ENCODE measurements at regions not wholly inside any gene's neighbourhood (a gene's known extent, or its start where the extent isn't known, plus 50 kb on each side); places are given as distances from the start of the nearest gene placed in this dataset.

- H2AFZ ChIP-seq (replicated peaks; ENCODE audit: low read length, poor library complexity) = no peak overlapping the region
- TF ChIP-seq MAFK (IDR thresholded peaks at IDR 0.05; ENCODE audit: low read depth, low read length) (peak; percentile 61), FOS (IDR thresholded peaks at IDR 0.05; ENCODE audit: low read depth, low read length) (no peak)
- no peak overlapping the region for H3K9ac ChIP-seq (ENCODE audit: low read depth, low read length)
- dilution Hi-C loops (cut with HindIII; ENCODE audit: low sequenced_read_pairs, unreplicated experiment) (no loop called here), in situ Hi-C loops (cut with MboI; ENCODE audit: low sequenced_read_pairs) (no loop called here), intact Hi-C loops (cut with micrococcal nuclease) (no loop called here)
- H2AK9ac ChIP-seq (replicated peaks; ENCODE audit: low read depth, low read length, poor library complexity) = no peak overlapping the region
- no TSS peak for BruUV-seq (replicated peaks)
- no peak overlapping the region for H3K4ac ChIP-seq (ENCODE audit: low read depth, low read length)
- no peak overlapping the region for H3K18ac ChIP-seq (ENCODE audit: low read depth, low read length)
- no peak overlapping the region for H2AK5ac ChIP-seq (ENCODE audit: low read depth, low read length)
- no peak overlapping the region for H2BK120ac ChIP-seq (ENCODE audit: low read depth, low read length)
- H3K79me1 ChIP-seq (ENCODE audit: low read depth in 1 of 2, low read length in 2 of 2) = no peaks in the 10 kb centered on the region
- no peaks in the 10 kb centered on the region for H4K20me1 ChIP-seq (ENCODE audit: insufficient read depth, low read length)
- no peaks in the 10 kb centered on the region for H3K9me3 ChIP-seq (ENCODE audit: control insufficient read depth, insufficient read depth, low read length)
- no peak overlapping the region for H3K56ac ChIP-seq (ENCODE audit: extremely low read depth, insufficient read depth, low read length)
- no peaks in the 10 kb centered on the region for H3K27me3 ChIP-seq (ENCODE audit: control insufficient read depth, insufficient read depth, low read length)
- no peak overlapping the region for H3K4me2 ChIP-seq (ENCODE audit: low read depth, low read length)
- ChIA-PET CTCF (no interaction called here), POLR2A (ENCODE audit: unreplicated experiment) (no interaction called here)
- H2BK5ac ChIP-seq (ENCODE audit: low read depth, low read length, poor library complexity, severe bottlenecking) = no peak overlapping the region
- no peak overlapping the region for H3K27ac ChIP-seq (ENCODE audit: insufficient read depth, low read length)
- no peaks in the 10 kb centered on the region for H3K9me1 ChIP-seq (ENCODE audit: insufficient read depth, low read length)
- H3K23ac ChIP-seq (ENCODE audit: low read depth, low read length) = no peak overlapping the region
- no peak for ATAC-seq (ENCODE audit: low read depth)
- H4K8ac ChIP-seq (ENCODE audit: low read depth in 2 of 2, low read length in 2 of 2) = no peak overlapping the region
- no peak for DNase-seq
- no peak overlapping the region for H4K5ac ChIP-seq (ENCODE audit: low read depth, low read length)
- no peak overlapping the region for H3K14ac ChIP-seq (replicated peaks; ENCODE audit: low read depth, low read length)
- no peak overlapping the region for H3K4me3 ChIP-seq (ENCODE audit: insufficient read depth, low read depth, low read length)
- H2BK15ac ChIP-seq (ENCODE audit: low read depth, low read length) = no peak overlapping the region
- no peaks in the 10 kb centered on the region for H3K36me3 ChIP-seq (ENCODE audit: control insufficient read depth, insufficient read depth, low read length)
- H3K4me1 ChIP-seq (ENCODE audit: control insufficient read depth, insufficient read depth, low read length) = no peaks in the 10 kb centered on the region
- H2BK20ac ChIP-seq (ENCODE audit: low read depth, low read length) = no peak overlapping the region
- H4K91ac ChIP-seq (ENCODE audit: insufficient read depth, low read depth, low read length) = no peak overlapping the region
- WGBS, 2 experiments (ENCODE audit: extremely low coverage in 2 of 2, insufficient read length in 1 of 2) = no CpG with 5 or more reads among the region's 5 CpGs
Measured at GRCh38 chr4:64780664-64781063, 371.4 kb upstream of the TECRL start.

Measured in IMR-90 (cell line).